ENCODE measurements at regions not wholly inside any gene's neighbourhood (a gene's known extent, or its start where the extent isn't known, plus 50 kb on each side); places are given as distances from the start of the nearest gene placed in this dataset.
"Not testable (repeated sequence)": the region's sequence is repeated elsewhere in the genome, so short reads cannot be mapped to it uniquely, and the experiment has no call there.

- DNase-seq: no peak
Observed at GRCh38 chr18:2199060-2199459, 372.2 kb downstream of the METTL4 start.

- no peak for DNase-seq
Observed at GRCh38 chr18:2201036-2201600, 370.2 kb downstream of the METTL4 start.

- no peak for DNase-seq
Observed at GRCh38 chr18:2204736-2205135, 366.6 kb downstream of the METTL4 start.

GRCh38 chr18:2207294-2207693 lies 364.0 kb downstream of the METTL4 start:
- no peak for DNase-seq

GRCh38 chr18:2212598-2213205 lies 358.6 kb downstream of the METTL4 start:
- DNase-seq: no peak

GRCh38 chr18:2213905-2214304 lies 357.4 kb downstream of the METTL4 start:
- no peak for DNase-seq

GRCh38 chr18:2217356-2217755 lies 353.9 kb downstream of the METTL4 start:
- no peak for DNase-seq

GRCh38 chr18:2218101-2218500 lies 353.2 kb downstream of the METTL4 start:
- peak; percentile 75 for DNase-seq

GRCh38 chr18:2219706-2220105 lies 351.6 kb downstream of the METTL4 start:
- no peak for DNase-seq

GRCh38 chr18:2222270-2223185 lies 348.8 kb downstream of the METTL4 start:
- DNase-seq: peak; percentile 42

GRCh38 chr18:2223449-2223848 lies 347.9 kb downstream of the METTL4 start:
- peak; percentile 33 for DNase-seq

- DNase-seq: peak; percentile 37
Observed at GRCh38 chr18:2223849-2224248, 347.5 kb downstream of the METTL4 start.

GRCh38 chr18:2236232-2236631 lies 335.1 kb downstream of the METTL4 start:
- no peak for DNase-seq

- DNase-seq: peak; percentile 82
Observed at GRCh38 chr18:2237706-2238105, 333.6 kb downstream of the METTL4 start.

GRCh38 chr18:2240311-2240705 lies 331.0 kb downstream of the METTL4 start:
- no peak for DNase-seq

- no peak for DNase-seq
Observed at GRCh38 chr18:2244641-2245040, 326.7 kb downstream of the METTL4 start.

GRCh38 chr18:2247101-2247500 lies 324.2 kb downstream of the METTL4 start:
- DNase-seq: not testable (repeated sequence)

GRCh38 chr18:2254977-2255376 lies 316.3 kb downstream of the METTL4 start:
- DNase-seq: no peak

- DNase-seq: no peak
Observed at GRCh38 chr18:2256577-2256976, 314.7 kb downstream of the METTL4 start.

- peak; percentile 77 for DNase-seq
Observed at GRCh38 chr18:2258954-2259353, 312.4 kb downstream of the METTL4 start.

- DNase-seq: no peak
Observed at GRCh38 chr18:2263303-2263890, 307.9 kb downstream of the METTL4 start.

- DNase-seq: no peak
Observed at GRCh38 chr18:2274613-2275012, 296.7 kb downstream of the METTL4 start.

GRCh38 chr18:2281086-2281485 lies 290.2 kb downstream of the METTL4 start:
- DNase-seq: no peak
